H9 (cell line): ENCODE measurements at regions not wholly inside any gene's neighbourhood (a gene's known extent, or its start where the extent isn't known, plus 50 kb on each side); places are given as distances from the start of the nearest gene placed in this dataset.

Source experiments
- DNase-seq: peaks from one replicate; pipeline ENCODE4 v3.0.0-alpha.2; 2017
- H2AFZ ChIP-seq: one replicate; pipeline ENCODE4 v1.6.1; 2013; ENCODE audit warnings: mild to moderate bottlenecking, low read length, control low read depth, moderate library complexity
- H2AK5ac ChIP-seq: 2 replicates; pipeline ENCODE4 v1.6.1; 2013; ENCODE audit warnings: low read length, control low read depth, mixed read lengths; ENCODE audit not compliant: insufficient read length
- H2BK120ac ChIP-seq: one replicate; pipeline ENCODE4 v1.6.1; 2013; ENCODE audit warnings: low read depth, mild to moderate bottlenecking, low read length, control low read depth, inconsistent platforms; ENCODE audit not compliant: poor library complexity, severe bottlenecking
- H2BK12ac ChIP-seq: 2 replicates; pipeline ENCODE4 v1.6.1; 2013; ENCODE audit warnings: low read length, control low read depth, mixed read lengths, low read depth; ENCODE audit not compliant: insufficient read length
- H2BK15ac ChIP-seq: 2 replicates; pipeline ENCODE4 v1.6.1; 2013; ENCODE audit warnings: low read depth, low read length, control low read depth
- H2BK20ac ChIP-seq: one replicate; pipeline ENCODE4 v1.6.1; 2013; ENCODE audit warnings: low read depth, mild to moderate bottlenecking, low read length, control low read depth, inconsistent platforms; ENCODE audit not compliant: poor library complexity, severe bottlenecking
- H2BK5ac ChIP-seq: 2 replicates; pipeline ENCODE4 v1.6.1; 2013; ENCODE audit warnings: low read length, control low read depth, mixed read lengths; ENCODE audit not compliant: insufficient read length
- H3K14ac ChIP-seq: 2 replicates; pipeline ENCODE4 v1.6.1; 2013; ENCODE audit warnings: low read length, control low read depth; ENCODE audit not compliant: insufficient read depth
- H3K18ac ChIP-seq: 2 replicates; pipeline ENCODE4 v1.6.1; 2013; ENCODE audit warnings: low read depth, mild to moderate bottlenecking, mixed read lengths, low read length, control low read depth; ENCODE audit not compliant: insufficient read length
- H3K23ac ChIP-seq: 2 replicates; pipeline ENCODE4 v1.6.1; 2013; ENCODE audit warnings: low read length, control low read depth, mixed read lengths, low read depth; ENCODE audit not compliant: insufficient read length
- H3K23me2 ChIP-seq: 2 replicates; pipeline ENCODE4 v1.6.1; 2013; ENCODE audit warnings: low read depth, mild to moderate bottlenecking, mixed read lengths, low read length, control low read depth; ENCODE audit not compliant: insufficient read length, poor library complexity, severe bottlenecking
- H3K27ac ChIP-seq: 2 replicates; pipeline ENCODE4 v1.5.1; 2013; ENCODE audit warnings: low read length, control low read depth, mixed read lengths, low read depth; ENCODE audit not compliant: insufficient read length
- H3K27me3 ChIP-seq: 2 replicates; pipeline ENCODE4 v1.6.1; 2013; ENCODE audit warnings: low read length, control low read depth, inconsistent platforms; ENCODE audit not compliant: insufficient read depth
- H3K4ac ChIP-seq: 2 replicates; pipeline ENCODE4 v1.6.1; 2013; ENCODE audit warnings: low read depth, mild to moderate bottlenecking, control low read depth, inconsistent platforms, low read length, moderate library complexity
- H3K4me1 ChIP-seq: 2 replicates; pipeline ENCODE4 v1.6.1; 2013; ENCODE audit warnings: low read length, control low read depth, inconsistent platforms; ENCODE audit not compliant: insufficient read depth
- H3K4me2 ChIP-seq: 2 replicates; pipeline ENCODE4 v1.6.1; 2013; ENCODE audit warnings: low read length, control low read depth, mixed read lengths; ENCODE audit not compliant: insufficient read length, insufficient read depth
- H3K56ac ChIP-seq: 2 replicates; pipeline ENCODE4 v1.6.1; 2013; ENCODE audit warnings: low read depth, mild to moderate bottlenecking, mixed read lengths, low read length, control low read depth; ENCODE audit not compliant: insufficient read length
- H3K79me1 ChIP-seq: 2 replicates; pipeline ENCODE4 v1.6.1; 2013; ENCODE audit warnings: low read depth, mild to moderate bottlenecking, moderate library complexity, low read length, control low read depth, inconsistent platforms; ENCODE audit not compliant: insufficient read depth, poor library complexity, severe bottlenecking
- H3K79me2 ChIP-seq: 2 replicates; pipeline ENCODE4 v1.6.1; 2013; ENCODE audit warnings: low read length, control low read depth, inconsistent platforms; ENCODE audit not compliant: insufficient read depth
- H3K9ac ChIP-seq: 2 replicates; pipeline ENCODE4 v1.6.1; 2013; ENCODE audit warnings: low read length, control low read depth, mixed read lengths; ENCODE audit not compliant: insufficient read length; ENCODE audit errors: extremely low read depth
- H3K9me3 ChIP-seq: one replicate; pipeline ENCODE4 v1.6.1; 2013; ENCODE audit warnings: low read depth, low read length, inconsistent platforms; ENCODE audit not compliant: control insufficient read depth
- H3T11ph ChIP-seq: one replicate; pipeline ENCODE4 v1.6.1; 2013; ENCODE audit warnings: mild to moderate bottlenecking, low read length, control low read depth, inconsistent platforms
- H4K20me1 ChIP-seq: one replicate; pipeline ENCODE4 v1.6.1; 2013; ENCODE audit not compliant: control insufficient read depth, insufficient read length, insufficient read depth
- H4K5ac ChIP-seq: 2 replicates; pipeline ENCODE4 v1.6.1; 2013; ENCODE audit warnings: low read depth, mild to moderate bottlenecking, mixed read lengths, low read length, control low read depth; ENCODE audit not compliant: insufficient read length
- H4K8ac ChIP-seq: replicated peaks from 2 replicates; pipeline ENCODE4 v1.6.1; 2013; ENCODE audit warnings: low read length, control low read depth, mixed read lengths, low read depth; ENCODE audit not compliant: insufficient read length
- H4K91ac ChIP-seq: 2 replicates; pipeline ENCODE4 v1.6.1; 2013; ENCODE audit warnings: low read depth, mild to moderate bottlenecking, moderate library complexity, mixed read lengths, low read length, control low read depth; ENCODE audit not compliant: insufficient read length
- H3K27ac Mint-ChIP-seq, 3 experiments: 2 replicates in 2 of 3; 3 replicates in 1 of 3; pipeline ENCODE4 v1.8.0; 2020 to 2021; ENCODE audit warnings: mixed read lengths in 3 of 3, mild to moderate bottlenecking in 1 of 3, moderate library complexity in 1 of 3
- H3K27me3 Mint-ChIP-seq: 2 replicates; pipeline ENCODE4 v1.8.0; 2021; ENCODE audit warnings: low read depth, mild to moderate bottlenecking, moderate library complexity, mixed read lengths
- H3K36me3 Mint-ChIP-seq, 3 experiments: 2 replicates in 2 of 3; 3 replicates in 1 of 3; pipeline ENCODE4 v1.8.0; 2020 to 2021; ENCODE audit warnings: low read depth in 3 of 3, mixed read lengths in 3 of 3; ENCODE audit not compliant: insufficient read depth in 1 of 3
- H3K4me1 Mint-ChIP-seq, 2 experiments: 2 replicates each; pipeline ENCODE4 v1.8.0; 2020; ENCODE audit warnings: mixed read lengths in 2 of 2
- H3K4me3 Mint-ChIP-seq, 2 experiments: 2 replicates in 1 of 2; 3 replicates in 1 of 2; pipeline ENCODE4 v1.8.0; 2020 to 2021; ENCODE audit warnings: mild to moderate bottlenecking in 2 of 2, mixed read lengths in 2 of 2, moderate library complexity in 1 of 2
- H3K9me3 Mint-ChIP-seq, 2 experiments: 2 replicates in 1 of 2; 3 replicates in 1 of 2; pipeline ENCODE4 v1.8.0; 2020; ENCODE audit warnings: mild to moderate bottlenecking in 2 of 2, mixed read lengths in 2 of 2, moderate library complexity in 1 of 2
- CTCF ChIP-seq: fragments of 200-600 bp; sonication (generic); conservative IDR thresholded peaks from 3 replicates; pipeline ENCODE4 v1.8.0; 2021; ENCODE audit warnings: antibody characterized with exemption, mild to moderate bottlenecking
- WGBS: extraction: QIAGEN DNeasy Blood & Tissue Kit; methylation state at CpG from one replicate; pipeline ENCODE4 v1.1.7; 2013; ENCODE audit warnings: missing lambda C conversion rate, low lambda C conversion rate, mixed read lengths; ENCODE audit not compliant: insufficient read length; ENCODE audit errors: extremely low coverage; 5-methylcytosine and 5-hydroxymethylcytosine counted together

- H3K4ac ChIP-seq = no peak overlapping the region
- no peaks in the 10 kb centered on the region for H3K79me1 ChIP-seq
- no peak overlapping the region for H2AK5ac ChIP-seq
- no peak overlapping the region for H3K9ac ChIP-seq
- H4K20me1 ChIP-seq = no peaks in the 10 kb centered on the region
- no peak overlapping the region for H2AFZ ChIP-seq
- H3K9me3 ChIP-seq = no peaks in the 10 kb centered on the region
- no peak overlapping the region for H2BK15ac ChIP-seq
- no peak overlapping the region for H3K27ac ChIP-seq
- H3K4me2 ChIP-seq = no peak overlapping the region
- no peak overlapping the region for H4K5ac ChIP-seq
- H3K27ac Mint-ChIP-seq = no peak overlapping the region
- no peak overlapping the region for H3K14ac ChIP-seq
- no peak overlapping the region for H3K56ac ChIP-seq
- H4K91ac ChIP-seq = no peak overlapping the region
- H3K4me1 Mint-ChIP-seq = peaks cover 14 to 21% of the 10 kb centered on the region in 2 experiments
- peaks cover 6% of the 10 kb centered on the region; the same call in 1 of the 2 replicates for H3K4me1 ChIP-seq
- H3K36me3 Mint-ChIP-seq = no peaks in the 10 kb centered on the region; a peak in 2 of 7 replicates
- H2BK20ac ChIP-seq = no peak overlapping the region
- H3K9me3 Mint-ChIP-seq = no peaks in the 10 kb centered on the region; a peak in 2 of 5 replicates
- DNase-seq = no peak
- H3K23me2 ChIP-seq = no peaks in the 10 kb centered on the region
- no peak overlapping the region for H3K18ac ChIP-seq
- WGBS = no CpG with 5 or more reads among the region's 8 CpGs
- H3K27me3 Mint-ChIP-seq = peaks cover 55% of the 10 kb centered on the region
- no peaks in the 10 kb centered on the region for H3K79me2 ChIP-seq
- H3K4me3 Mint-ChIP-seq = no peak overlapping the region
- H3T11ph ChIP-seq = no peak overlapping the region
- no peak overlapping the region for H2BK120ac ChIP-seq
- no peak overlapping the region for H2BK5ac ChIP-seq
- H3K27me3 ChIP-seq = no peaks in the 10 kb centered on the region
- no peak overlapping the region for H4K8ac ChIP-seq
- no peak overlapping the region for H2BK12ac ChIP-seq
- no peak for TF ChIP-seq CTCF
- no peak overlapping the region for H3K23ac ChIP-seq
Measured at GRCh38 chr15:69818529-69818928, 279.2 kb downstream of the TLE3 start.
